HG02938 (cell line): ENCODE measurements at regions not wholly inside any gene's neighbourhood (a gene's known extent, or its start where the extent isn't known, plus 50 kb on each side); places are given as distances from the start of the nearest gene placed in this dataset.

Experiments used
- ATAC-seq: cut with Tn5 transposase; IDR thresholded peaks from one replicate; pipeline ENCODE4 v1.9.1; 2021; ENCODE audit warnings: mild to moderate bottlenecking, moderate library complexity; ENCODE audit not compliant: unreplicated experiment

DNA sequence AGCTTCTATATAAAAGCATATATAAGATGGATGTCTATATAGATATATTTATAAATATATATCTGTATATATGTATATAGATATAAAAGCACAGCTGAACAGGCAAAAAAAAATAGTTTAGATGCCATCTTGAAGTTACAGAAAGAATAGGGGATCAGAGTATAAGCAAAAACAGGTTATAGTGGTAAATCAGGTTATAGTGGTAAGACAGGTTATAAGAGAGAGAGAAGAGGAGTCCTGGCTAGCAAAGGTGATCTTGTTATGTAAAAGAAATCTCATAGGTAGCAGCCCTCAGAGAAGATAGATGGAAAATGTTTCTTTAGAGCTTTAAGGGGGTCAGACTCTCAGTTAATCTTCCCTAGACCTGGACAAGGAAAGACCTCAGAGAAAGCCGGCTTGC is 1263.1 kb downstream of the PCDH7 start:
- ATAC-seq, result no peak

DNA sequence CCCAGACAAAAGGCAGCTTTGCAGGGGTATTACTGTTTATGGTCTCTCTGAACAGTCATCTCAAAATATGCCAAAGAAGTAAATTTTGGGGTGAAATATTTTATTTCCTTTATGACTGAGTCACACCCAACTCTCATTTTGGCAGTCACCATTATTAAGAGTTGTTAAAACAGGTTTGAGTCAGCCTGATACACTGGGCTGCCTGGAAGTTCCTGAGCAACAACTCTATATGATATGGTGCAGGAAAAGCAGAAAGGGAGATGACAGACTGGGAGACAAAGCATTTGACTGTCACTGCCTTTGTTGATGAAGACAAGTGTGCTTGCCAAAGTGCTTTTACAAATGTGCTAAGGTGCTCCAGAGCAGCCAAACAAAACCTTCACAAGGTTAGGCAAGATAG is 1263.5 kb downstream of the PCDH7 start:
- ATAC-seq, result no peak

DNA sequence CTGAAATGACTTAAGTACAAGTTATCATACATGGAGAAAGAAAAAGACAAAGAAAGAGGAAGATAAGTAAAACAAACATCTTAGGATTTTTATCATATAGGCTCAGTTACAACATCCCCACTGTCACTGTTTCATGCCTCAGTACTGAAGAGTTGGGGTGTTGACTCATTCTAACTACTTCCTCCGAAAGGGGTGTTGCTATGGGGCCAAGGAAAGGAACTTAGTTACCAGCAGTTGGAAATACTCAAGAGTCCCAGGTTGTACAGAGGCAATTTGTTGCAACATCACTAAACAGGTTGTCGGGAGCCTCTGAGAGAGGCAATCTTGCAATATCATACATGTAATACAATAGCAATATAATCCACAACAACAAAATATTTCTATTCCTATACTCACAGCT is 1264.7 kb downstream of the PCDH7 start:
- ATAC-seq, result no peak

DNA sequence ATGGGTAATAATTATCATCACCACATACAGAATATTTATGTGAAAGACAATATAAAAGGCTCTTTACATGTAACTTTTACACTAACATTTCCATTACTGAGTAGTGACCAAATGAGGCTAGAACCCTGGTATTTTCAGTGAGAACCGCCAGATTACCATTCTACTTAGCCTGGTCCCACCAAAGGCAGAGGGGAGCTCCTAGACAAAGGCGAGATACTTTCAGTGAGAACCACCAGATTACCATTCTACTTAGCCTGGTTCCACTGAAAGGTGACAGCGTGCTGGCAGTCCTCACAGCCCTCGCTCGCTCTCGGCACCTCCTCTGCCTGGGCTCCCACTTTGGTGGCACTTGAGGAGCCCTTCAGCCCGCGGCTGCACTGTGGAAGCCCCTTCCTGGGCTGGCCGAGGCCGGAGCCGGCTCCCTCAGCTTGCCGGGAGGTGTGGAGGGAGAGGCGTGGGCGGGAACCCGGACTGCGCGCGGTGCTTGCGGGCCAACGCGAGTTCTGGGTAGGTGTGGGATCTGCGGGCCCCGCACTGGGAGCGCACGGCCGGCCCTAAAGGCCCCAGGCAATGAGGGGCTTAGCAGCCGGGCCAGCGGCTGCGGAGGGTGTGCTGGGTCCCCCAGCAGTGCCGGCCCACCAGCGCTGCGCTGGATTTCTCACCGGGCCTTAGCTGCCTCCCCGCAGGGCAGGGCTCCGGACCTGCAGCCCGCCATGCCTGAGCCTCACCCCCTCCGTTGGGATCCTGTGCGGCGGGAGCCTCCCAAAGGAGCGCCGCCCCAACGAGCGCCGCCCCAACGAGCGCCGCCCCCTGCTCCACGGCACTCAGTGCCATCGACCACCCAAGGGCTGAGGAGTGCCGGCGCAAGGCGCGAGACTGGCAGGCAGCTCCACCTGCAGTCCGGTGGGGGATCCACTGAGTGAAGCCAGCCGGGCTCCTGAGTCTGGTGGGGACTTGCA is 1276.1 kb downstream of the PCDH7 start:
- no peak for ATAC-seq

DNA sequence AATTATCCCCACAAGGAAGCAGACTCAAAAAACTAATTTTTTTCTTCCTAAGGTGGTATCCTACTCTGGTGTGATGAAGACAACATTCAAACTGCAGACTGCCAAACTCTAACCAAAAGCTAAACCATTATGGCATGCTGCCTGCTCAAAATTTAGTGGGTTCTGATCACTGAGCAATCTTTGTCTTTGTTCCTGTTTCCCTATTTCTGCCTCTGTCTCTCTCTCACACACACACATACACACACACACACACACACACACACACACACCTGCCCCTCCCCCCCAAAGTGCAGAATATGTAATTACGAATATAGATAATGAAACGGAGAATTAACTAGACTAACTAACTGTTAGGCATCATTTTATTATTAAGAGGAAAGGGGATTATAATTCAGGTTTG is 1278.6 kb downstream of the PCDH7 start:
- no peak for ATAC-seq

DNA sequence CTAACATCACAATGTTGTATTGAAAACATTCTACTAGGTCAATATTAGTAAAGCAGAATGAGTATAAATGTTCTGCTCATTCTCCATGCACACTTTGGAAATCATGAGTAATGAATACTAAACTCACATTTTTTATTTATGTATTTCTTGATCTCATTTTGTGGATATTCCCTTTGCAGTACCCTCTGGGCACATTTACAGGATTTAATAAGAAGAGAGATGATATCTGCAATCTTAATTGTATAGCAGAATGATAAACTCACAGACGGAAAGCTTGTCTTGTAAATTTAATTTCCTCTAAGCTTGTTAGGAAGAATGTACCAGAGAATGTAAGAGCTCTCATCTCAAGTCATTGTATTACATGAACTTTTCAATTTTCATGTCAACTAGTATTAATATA is 1279.7 kb downstream of the PCDH7 start:
- ATAC-seq, result no peak

DNA sequence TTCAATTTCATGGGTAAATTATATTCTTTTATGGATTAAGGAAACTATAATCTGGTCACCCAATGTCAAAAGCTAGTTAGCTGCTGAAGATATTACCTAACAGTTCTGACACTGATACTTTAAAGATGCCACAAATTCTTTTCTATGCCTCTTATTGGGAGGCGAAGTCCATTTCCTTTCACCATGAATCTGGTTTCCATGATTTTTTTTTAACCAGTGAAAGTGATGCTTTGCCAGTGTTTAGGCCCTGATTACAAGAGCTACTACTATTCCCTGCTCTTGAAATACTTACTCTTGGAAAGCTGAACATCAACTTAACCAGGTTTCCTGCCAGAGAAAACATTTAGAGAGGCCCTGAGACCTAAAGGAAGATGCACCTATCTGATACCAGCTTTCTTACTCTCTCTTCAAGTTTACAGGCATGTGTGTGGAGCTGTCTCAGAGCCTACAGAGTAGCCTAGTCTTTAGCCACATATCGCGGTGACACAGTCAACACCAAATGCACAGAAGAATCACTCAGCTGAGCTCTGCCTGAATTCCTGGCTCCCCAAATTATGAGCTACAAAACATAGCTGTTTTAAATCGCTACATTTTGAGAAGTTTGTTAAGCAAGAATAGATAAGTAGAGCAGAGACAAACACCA is 1280.8 kb downstream of the PCDH7 start:
- no peak for ATAC-seq

DNA sequence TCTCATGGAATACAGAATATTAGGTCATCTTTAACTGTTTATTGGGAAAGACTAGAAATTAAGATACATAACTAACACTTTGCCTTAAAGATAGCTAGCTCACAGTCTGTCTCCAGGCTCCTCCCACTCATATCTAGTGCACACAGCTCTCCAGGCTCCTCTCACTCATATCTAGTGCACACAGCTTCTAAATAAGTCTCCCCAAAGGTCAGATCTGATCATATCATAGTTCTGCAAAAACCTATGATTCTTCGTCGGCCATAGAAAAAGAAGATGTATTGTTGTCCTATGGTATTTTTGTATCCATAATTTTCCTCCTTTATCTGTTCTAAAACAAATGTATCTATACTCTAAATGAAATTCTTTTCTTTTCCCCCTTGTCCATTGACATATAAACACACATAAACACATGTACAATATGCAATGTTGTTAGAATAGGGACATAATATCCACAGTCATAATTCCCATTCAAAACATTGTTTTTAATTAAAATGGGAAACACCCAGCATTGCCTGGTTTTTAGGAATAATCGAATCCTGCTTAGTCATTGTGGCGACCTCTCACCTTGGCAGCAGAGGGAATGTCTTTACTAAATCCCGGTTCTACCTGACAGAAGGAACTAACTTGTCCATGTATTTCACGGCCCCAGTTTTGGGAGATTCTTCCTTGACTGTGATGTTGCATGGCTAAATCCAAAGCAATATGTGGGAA is 1282.0 kb downstream of the PCDH7 start:
- no peak for ATAC-seq

DNA sequence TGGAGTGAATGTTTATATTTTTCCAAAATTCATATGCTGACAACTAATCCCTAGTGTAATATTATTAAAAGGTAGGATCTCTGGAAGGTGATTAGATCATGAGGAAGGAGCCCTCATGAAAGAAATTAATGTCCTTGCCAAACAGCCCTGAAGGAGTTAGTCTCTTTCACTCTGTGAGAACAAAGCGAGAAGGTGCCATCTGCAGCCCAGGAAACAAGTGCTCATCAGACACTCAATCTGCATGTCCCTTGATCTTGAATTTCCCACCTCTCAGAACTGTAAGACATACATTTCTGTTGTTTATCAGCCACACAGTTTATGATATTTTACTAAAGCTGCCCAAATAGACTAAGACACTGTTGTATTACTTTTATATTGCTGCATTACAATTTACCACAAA is 1283.4 kb downstream of the PCDH7 start:
- ATAC-seq, result no peak

DNA sequence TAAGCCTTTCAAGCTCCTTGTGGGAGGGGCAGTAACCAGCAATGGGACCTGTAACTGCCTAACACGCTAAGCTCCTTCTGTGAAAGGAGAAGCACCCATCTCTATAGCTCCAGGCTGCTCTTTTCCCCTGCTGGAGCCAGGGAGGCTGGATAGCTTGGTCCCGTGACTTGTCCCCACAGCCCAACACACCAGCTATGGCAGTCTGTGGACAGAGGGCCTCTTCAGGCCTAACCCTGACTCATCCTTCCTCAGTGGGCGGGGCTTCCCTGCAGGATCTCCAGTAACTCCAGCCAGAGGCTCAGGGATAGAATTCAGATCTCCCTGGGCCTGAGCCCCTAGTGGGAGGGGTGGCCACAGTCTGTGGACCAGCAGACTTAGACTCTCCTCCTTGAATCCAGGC is 1290.1 kb downstream of the PCDH7 start:
- no peak for ATAC-seq

DNA sequence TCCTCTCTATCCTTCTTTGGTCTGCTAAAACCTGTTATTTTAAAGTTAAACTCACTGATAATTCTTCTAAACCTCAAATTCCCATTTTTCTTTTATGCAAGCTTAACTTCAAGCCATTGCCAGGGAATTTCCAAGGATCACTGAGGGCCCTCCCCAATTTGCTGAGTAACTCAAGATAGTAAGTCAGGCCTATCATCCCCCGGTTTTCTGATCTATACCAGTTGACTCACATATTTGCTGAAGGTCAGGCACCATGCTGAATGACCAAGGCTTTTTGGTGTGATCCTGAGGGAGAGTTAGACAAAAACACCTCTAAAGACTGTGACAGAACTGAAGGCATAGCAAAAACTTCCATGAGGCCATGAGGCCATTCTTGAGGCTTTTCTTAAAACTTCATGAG is 1301.9 kb downstream of the PCDH7 start:
- no peak for ATAC-seq

DNA sequence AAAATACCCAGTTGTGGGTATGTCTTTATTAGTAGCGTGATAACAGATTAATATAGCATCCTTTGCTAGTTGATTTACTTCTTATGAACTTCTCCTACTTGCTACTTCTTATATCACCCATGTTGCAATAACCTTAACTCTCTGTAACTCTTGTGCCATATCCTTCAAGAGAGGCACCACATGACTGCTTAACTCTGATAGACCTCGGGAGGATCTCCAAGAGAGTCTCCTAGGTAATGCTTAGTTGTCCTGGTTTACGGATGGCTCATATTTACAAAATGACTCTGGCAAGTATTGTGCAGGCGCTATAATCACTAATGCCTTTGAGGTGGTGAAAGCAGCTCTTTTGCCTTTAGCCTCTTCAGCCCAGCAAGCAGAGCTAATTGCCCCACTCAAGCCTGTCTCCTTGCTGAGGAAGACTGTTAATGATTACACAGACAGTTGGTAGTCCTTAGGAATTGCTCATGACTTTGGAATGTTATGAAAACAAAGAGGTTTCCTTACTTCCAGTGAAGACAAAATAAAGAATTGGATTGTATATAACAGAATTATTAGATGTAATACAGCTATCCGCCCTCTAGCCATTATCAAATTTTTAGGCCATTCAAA is 1305.8 kb downstream of the PCDH7 start:
- ATAC-seq, result no peak

DNA sequence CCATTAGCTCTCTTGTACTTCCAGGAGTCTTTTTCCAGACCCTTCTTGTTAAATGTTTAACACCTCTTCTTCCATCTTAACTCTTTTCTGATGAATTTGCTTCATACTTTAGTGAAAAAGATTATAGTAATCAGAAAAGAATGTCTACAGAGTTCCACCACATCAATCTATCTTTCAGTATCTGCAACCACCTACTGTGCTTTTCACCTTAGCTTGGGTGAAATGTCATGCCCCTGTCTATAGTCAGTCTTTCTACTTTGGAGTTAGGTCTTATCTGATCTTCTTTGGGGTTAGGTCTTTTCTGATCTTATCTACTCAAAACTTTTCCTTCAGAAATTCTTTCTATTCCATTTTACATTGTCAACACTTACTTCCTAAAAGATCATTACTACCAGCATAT is 1310.2 kb downstream of the PCDH7 start:
- no peak for ATAC-seq

DNA sequence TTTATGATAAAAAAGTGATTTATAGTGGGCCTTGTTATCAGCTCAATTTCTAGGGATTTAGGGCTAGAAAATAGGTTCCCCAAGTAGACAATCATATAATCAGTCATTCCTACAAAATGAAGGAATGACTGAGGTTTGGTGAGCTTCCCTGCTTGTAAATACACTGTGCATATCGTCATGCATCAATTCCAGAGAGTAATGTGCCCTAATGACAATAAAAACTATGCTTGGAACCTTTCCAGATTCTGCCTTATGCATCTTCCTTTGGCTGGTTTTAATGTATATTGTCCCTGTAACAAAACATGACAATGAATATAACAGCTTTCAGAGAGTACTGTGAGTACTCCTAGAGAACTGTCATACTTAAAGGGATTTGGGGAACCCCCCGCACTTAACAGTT is 1310.9 kb downstream of the PCDH7 start:
- ATAC-seq, result no peak

DNA sequence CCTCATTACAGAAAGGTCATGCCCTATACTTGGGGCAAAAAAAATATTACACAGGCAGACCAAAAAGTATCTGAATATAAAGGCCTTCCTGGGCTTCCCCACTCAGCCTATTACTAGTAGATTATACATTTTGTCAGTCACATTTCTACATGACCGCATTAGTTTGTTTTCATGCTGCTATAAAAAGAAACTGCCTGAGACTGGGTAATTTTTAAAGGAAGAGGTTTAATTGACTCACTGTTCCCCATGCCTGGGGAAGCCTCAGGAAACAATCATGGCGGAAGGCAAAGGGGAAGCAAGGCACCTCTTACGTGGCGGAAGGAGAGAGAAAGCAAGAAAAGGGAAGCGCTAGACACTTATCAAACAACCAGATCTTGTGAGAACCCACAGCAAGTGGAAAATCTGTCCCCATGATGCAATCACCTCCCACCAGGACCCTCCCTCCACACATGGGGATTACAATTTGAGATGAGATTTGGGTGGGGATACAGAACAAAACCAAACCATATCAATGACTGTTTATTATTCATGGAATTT is 1312.0 kb downstream of the PCDH7 start:
- ATAC-seq, result no peak

DNA sequence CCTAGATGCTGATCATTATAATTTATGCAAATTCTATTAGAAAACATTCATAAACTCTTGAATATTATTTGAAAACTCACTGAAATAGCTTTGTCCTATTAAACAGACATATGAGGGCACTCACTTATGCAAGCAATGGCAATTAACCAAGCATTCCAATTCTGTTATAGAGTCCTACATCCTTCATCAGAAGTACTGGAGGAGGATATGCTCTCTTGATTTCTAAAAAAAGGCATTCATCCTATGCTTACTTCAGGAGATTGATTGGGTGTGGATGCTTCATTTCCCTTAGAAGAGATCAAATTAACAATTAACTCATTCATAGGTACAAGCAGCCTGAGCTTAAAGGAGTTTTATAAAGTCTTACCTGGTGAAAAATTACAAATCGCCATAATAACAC is 1317.2 kb downstream of the PCDH7 start:
- ATAC-seq, result no peak

DNA sequence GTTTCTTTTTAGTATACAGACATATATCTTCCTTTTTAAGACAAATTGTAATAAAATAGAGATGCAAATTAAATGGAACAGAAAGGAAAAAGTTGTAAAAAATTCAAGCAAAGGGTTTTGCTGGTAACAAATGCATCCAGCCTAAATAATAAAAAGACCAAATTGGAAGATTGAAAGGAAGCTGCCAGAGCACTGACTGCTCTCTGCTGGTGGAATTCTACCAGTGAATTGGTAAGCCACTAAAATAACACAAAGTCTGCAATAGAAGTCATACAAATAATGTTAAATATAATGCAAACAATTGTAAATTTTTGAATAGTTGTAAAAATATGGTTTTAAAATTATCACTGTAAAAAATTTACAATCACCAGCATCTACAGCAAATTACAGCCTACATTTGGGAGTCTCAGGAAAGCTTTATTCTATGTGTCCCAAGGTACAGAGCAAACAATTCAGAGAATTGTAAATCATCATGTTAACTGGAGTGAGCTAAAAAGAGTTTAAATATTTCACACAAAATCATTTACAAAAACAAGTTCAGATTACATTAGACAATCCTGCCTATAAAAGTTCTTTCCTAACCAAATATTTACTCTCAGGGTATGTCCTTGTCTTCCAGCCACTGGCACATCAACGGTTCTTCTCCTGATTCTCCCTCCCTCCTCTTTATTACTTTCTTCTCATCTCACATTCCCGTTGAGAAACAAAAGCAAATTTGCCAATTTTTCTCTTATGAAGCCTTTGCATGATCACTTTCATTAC is 1322.5 kb downstream of the PCDH7 start:
- no peak for ATAC-seq

DNA sequence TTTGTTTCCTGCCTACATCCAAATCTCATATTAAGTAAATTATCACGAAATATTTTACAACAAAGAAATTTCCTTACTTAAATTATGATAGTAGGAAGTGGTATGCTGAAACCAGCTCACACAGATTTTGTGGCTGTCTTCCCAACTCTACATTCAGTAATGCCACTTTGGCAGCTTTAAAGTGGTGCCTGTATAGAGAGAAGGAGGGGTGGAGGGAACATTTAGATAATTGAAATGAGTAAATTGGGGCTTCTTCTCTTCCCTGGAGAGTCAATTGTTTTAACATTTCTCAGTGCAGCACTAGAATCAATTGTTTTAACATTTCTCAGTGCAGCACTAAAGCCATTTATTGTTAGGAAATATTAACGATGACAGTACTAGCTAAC is 1323.1 kb downstream of the PCDH7 start:
- no peak for ATAC-seq

DNA sequence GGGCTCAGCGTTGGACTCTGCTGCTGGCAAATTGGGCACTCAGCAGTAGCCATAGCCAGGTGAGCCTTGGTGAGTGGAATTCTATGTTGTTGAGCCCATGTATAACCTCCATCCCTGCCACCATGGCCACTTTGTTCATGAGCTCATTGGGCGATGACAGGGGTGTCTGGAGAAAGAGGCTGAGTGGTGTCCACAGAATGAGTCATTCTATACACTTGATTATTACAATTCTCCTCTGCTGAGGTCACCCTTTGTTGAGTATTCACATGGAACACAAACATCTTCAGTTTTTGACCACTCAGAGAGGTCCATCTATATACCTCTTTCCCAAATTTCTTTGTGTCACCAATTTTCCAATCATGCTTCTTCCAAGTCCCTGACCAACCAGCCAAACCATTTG is 1341.7 kb downstream of the PCDH7 start:
- no peak for ATAC-seq

DNA sequence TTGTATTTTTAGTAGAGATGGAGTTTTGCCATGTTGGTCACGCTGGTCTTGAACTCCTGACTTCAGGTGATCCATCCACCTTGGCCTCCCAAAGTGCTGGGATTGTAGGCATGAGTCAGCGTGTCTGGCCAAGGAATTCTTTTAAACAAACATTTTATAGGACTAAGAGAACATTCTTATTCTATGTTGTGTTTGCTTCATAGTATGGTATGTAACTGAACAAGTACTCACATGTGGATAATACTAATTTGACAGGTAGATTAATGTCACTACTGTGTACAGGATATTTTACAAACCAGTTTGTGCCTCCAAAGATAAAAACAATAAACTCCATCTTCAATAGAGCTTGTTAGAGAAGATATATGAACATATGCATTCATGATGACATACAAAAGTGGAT is 1353.4 kb downstream of the PCDH7 start:
- ATAC-seq, result no peak
